Ishikawa (cell line): ENCODE measurements at regions not wholly inside any gene's neighbourhood (a gene's known extent, or its start where the extent isn't known, plus 50 kb on each side); places are given as distances from the start of the nearest gene placed in this dataset.

ENCODE experiments used
- CEBPB ChIP-seq: IDR thresholded peaks from 2 replicates; pipeline ENCODE4 v1.6.1; 2012
- CREB1 ChIP-seq: IDR thresholded peaks from 2 replicates; pipeline ENCODE4 v1.6.1; 2012; ENCODE audit warnings: low read depth
- EGR1 ChIP-seq: IDR thresholded peaks from 2 replicates; pipeline ENCODE4 v1.6.1; 2012
- EP300 ChIP-seq: IDR thresholded peaks from 2 replicates; pipeline ENCODE4 v1.6.1; 2012; ENCODE audit warnings: borderline replicate concordance
- FOXM1 ChIP-seq: IDR thresholded peaks from 2 replicates; pipeline ENCODE4 v1.6.1; 2012; ENCODE audit warnings: low read depth, borderline replicate concordance
- NFIC ChIP-seq: IDR thresholded peaks from 2 replicates; pipeline ENCODE4 v1.6.1; 2012
- RAD21 ChIP-seq: IDR thresholded peaks from 2 replicates; pipeline ENCODE4 v1.6.1; 2012; ENCODE audit warnings: low read depth
- TAF1 ChIP-seq: IDR thresholded peaks from 2 replicates; pipeline ENCODE4 v1.6.1; 2012; ENCODE audit warnings: low read depth, mild to moderate bottlenecking
- TCF12 ChIP-seq: IDR thresholded peaks from 2 replicates; pipeline ENCODE4 v1.6.1; 2012; ENCODE audit warnings: low read depth
- TEAD4 ChIP-seq: IDR thresholded peaks from 2 replicates; pipeline ENCODE4 v1.6.1; 2012
- YY1 ChIP-seq: IDR thresholded peaks from 2 replicates; pipeline ENCODE4 v1.6.1; 2012; ENCODE audit warnings: low read depth
- ZBTB7A ChIP-seq: IDR thresholded peaks from 2 replicates; pipeline ENCODE4 v1.6.1; 2012; ENCODE audit warnings: low read depth
- TF ChIP-seq, protein P1 (sequence below): IDR thresholded peaks from 2 replicates; pipeline ENCODE4 v1.6.1; 2012; ENCODE audit warnings: low read depth, mild to moderate bottlenecking
- TF ChIP-seq, protein P2 (sequence below): IDR thresholded peaks from 2 replicates; pipeline ENCODE4 v1.6.1; 2012
- TF ChIP-seq, protein P3 (sequence below): IDR thresholded peaks from 2 replicates; pipeline ENCODE4 v1.6.1; 2012

DNA sequence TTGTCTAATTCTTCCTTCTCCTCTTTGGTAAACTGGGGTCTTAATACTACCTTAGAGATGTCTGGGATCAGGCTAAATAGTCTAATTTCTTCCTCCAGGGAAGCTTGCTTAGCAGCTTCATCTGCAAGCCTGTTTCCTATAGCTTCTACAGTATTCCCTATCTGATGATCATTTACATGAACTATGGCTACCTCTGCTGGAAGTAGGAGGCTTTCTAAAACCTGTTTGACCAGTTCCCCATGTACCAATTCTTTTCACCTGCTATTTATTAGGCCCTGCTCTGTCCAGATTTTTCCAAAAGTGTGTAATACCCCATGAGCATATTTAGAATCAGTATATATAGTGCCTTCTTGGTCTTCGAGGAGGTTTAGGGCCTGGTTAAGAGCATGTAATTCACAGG, 619.8 kb downstream of the HINT1 start:
- 0 out of 2 replicates have a peak, but pooled peaks have one; percentile 30 for TF ChIP-seq YY1
- TF ChIP-seq, protein P1, sequence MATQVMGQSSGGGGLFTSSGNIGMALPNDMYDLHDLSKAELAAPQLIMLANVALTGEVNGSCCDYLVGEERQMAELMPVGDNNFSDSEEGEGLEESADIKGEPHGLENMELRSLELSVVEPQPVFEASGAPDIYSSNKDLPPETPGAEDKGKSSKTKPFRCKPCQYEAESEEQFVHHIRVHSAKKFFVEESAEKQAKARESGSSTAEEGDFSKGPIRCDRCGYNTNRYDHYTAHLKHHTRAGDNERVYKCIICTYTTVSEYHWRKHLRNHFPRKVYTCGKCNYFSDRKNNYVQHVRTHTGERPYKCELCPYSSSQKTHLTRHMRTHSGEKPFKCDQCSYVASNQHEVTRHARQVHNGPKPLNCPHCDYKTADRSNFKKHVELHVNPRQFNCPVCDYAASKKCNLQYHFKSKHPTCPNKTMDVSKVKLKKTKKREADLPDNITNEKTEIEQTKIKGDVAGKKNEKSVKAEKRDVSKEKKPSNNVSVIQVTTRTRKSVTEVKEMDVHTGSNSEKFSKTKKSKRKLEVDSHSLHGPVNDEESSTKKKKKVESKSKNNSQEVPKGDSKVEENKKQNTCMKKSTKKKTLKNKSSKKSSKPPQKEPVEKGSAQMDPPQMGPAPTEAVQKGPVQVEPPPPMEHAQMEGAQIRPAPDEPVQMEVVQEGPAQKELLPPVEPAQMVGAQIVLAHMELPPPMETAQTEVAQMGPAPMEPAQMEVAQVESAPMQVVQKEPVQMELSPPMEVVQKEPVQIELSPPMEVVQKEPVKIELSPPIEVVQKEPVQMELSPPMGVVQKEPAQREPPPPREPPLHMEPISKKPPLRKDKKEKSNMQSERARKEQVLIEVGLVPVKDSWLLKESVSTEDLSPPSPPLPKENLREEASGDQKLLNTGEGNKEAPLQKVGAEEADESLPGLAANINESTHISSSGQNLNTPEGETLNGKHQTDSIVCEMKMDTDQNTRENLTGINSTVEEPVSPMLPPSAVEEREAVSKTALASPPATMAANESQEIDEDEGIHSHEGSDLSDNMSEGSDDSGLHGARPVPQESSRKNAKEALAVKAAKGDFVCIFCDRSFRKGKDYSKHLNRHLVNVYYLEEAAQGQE: no peak
- TF ChIP-seq, protein P2, sequence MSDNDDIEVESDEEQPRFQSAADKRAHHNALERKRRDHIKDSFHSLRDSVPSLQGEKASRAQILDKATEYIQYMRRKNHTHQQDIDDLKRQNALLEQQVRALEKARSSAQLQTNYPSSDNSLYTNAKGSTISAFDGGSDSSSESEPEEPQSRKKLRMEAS: no peak
- no peak for TF ChIP-seq ZBTB7A
- peak; percentile 47 for TF ChIP-seq RAD21
- TF ChIP-seq NFIC: no peak

DNA sequence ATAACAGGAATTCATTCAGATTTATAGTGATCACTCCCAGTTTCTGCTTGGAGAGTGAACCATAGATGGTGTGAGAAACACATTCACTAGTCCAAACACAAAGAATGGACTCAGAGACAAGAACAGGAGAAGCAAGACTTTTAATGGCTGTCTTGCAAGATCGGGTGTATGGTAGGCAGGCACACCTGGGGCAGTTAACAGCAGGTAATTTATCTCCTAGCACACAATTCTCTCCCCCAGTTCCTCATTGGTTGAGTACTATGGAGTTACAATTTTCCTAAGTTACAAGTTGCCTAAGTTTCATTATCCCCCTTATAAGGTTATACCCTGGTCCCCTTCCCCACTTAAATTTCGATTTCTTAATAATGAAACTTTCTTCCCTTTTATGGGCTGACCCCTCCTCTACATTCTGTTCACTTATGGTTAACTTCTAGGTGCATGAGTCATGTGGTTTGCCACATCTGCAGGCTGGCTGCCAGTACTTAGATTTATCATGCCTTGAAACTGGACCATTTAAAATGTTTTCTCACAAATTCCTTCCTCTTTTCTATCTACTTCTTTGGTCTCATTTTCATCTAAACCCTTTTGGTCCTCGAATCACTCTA, 623.3 kb downstream of the HINT1 start:
- no peak for TF ChIP-seq YY1
- TF ChIP-seq, protein P1: no peak
- no peak for TF ChIP-seq FOXM1
- no peak for TF ChIP-seq ZBTB7A
- TF ChIP-seq, protein P2: no peak
- TF ChIP-seq NFIC: no peak
- no peak for TF ChIP-seq TCF12
- no peak for TF ChIP-seq TAF1
- no peak for TF ChIP-seq CREB1
- TF ChIP-seq TEAD4: no peak
- TF ChIP-seq RAD21: no peak
- TF ChIP-seq EGR1: no peak
- no peak for TF ChIP-seq CEBPB
- TF ChIP-seq, protein P3, sequence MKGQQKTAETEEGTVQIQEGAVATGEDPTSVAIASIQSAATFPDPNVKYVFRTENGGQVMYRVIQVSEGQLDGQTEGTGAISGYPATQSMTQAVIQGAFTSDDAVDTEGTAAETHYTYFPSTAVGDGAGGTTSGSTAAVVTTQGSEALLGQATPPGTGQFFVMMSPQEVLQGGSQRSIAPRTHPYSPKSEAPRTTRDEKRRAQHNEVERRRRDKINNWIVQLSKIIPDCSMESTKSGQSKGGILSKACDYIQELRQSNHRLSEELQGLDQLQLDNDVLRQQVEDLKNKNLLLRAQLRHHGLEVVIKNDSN: no peak
- TF ChIP-seq EP300: no peak

DNA sequence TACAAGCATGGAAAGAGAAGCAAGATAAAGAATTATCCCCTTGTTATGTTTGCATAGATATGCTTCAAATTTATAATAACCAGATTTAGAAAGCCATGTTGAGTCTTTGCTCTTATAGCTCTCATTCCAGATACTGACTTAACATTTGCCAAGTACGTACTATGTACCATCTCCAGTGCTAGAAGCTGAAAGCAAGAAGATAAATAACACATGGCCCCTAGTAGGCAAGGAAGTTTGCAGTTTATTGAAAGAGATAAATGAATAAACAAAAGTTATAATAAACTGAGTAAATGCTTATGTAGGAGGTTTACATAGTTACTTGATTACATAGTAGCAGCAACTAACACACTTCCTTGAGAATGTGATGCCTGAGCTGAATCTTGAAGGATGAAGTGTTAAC, 628.4 kb downstream of the HINT1 start:
- TF ChIP-seq, protein P1: no peak
- TF ChIP-seq RAD21 (no peak), ZBTB7A (no peak), YY1 (no peak), EGR1 (no peak), CEBPB (no peak), CREB1 (no peak), TAF1 (no peak), TCF12 (no peak), FOXM1 (no peak), TEAD4 (no peak), NFIC (no peak)
- TF ChIP-seq, protein P3: no peak
- TF ChIP-seq, protein P2: no peak

DNA sequence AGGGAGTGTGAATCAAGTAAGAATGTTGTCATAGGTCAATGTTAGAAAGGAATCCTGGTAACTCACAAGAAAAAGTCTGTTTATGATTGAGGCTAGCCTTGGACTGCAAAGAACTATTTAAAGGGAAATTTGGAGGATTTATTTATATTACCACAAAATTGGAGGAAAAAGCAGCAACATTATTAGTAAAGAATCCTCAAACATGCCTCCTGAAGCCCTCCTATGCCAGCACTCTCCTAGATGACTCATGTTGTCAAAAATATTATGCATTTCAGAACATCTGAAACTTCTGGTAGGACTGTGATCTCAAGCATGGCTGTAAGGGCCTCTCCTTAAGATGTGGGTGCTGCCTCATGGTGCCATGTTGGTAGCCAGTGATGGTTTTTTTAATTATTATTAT, 628.5 kb downstream of the CHSY3 start:
- TF ChIP-seq, protein P1: no peak
- no peak for TF ChIP-seq CEBPB
- no peak for TF ChIP-seq TAF1
- TF ChIP-seq FOXM1: no peak
- no peak for TF ChIP-seq TCF12
